ENCODE measurements at regions not wholly inside any gene's neighbourhood (a gene's known extent, or its start where the extent isn't known, plus 50 kb on each side); places are given as distances from the start of the nearest gene placed in this dataset.
"Not testable (repeated sequence)": the region's sequence is repeated elsewhere in the genome, so short reads cannot be mapped to it uniquely, and the experiment has no call there.

DNA sequence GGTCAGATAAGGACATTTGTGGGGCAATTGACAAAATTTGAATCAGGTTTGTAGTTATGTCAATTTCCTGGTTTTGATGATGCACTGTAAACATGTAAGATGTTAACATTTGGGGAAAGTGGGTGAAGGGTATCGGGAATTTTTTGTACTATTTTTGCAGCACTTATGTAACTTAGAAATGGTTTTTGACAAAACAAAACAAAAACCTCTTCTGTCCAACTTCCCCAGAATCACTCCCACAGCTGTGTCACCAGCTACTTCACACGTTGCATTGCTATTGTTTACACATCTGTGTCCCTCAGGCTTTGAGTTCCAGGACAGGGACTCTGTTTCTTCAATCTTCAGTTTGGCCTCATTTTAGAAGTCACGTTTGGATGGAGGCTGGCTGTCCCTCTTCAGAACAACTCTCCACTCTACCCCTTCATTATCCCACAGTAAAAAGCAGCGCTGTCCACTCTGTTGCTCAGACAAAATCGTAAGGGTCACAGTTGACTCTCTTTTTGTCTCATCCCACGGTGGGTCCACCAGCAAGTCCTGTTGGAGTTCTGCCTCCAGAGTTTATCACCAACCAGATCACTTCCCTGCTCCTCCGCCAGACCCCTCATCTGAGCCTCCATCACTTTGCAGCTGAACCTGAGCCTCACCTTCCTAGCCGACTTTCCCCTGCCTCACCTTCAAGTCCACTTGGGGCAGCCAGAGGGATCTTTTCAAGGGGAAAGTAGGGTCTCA, 63.2 kb downstream of the NENF start:
- no peak for DNase-seq

DNA sequence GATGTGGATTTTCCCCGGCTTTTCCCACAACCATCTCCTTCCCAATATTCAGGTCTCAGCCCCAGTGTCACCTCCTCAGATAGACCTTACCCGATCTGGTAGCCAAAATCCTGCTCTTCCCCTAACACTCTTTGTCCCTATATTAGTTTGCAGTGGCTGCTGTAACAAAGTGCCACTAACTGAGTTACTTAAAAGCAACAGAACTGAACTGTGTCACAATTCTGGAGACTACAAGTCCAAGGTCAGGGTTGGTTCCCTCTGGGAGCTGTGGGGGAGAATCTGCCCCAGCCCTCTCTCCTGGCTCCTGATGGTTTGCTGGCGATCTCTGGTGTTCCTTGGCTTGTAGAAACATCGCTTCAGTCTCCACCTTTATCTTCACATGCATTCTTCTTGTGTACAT, 64.0 kb downstream of the NENF start:
- no peak for DNase-seq

DNA sequence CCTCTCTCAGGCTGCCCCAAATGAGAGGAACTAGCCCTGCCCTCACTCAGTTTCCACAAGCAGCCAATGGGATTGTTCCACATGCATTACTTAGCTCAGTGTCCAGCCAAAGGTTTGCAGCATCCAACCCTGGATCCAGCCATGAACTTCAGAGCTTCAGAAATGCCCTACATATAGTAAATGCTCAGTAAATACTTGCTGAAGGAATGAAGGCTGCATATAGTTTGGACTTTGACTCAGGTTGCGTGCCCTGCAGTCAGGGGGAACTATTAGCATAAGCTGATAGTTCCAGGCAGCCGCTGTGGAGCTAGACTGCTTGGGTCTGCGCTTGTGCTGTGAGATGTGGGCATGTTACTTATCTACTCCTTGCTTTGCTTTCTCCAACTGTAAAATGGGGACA, 64.8 kb downstream of the NENF start:
- DNase-seq: no peak

DNA sequence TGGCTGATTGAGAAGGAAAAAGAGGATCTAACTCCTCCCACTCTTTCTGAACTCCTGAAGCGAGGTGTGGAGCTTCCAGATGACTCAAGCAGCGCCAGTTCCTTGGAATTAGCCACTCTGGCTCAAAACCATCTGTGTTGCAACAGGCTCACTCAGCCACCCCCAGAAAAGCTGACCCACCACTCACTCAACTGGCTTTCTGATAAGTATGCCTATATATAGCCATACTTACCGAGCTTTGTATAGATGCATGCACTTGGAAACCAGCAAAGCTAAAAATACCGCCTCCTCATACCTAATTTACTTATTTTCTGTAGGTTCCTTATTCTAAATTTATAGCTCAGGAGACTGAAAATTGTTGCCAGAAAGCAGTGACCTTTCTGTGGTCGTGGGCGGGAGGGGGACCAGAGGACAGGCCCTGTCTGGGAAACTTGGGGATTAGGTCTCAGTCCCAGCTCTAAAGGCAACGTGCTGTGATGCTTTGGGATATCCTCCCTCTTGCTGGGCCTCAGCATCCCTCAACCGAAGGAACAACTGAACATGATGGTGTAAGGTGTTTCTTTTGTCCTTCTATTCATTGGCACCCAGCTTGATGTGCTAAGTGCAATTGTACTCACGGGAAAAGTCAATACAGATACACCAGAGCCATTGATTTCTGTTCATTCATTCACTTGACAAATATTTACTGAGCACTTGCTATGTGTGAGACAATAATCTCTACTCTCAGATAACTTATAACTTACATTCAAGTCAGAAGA, 65.7 kb downstream of the NENF start:
- no peak for DNase-seq

DNA sequence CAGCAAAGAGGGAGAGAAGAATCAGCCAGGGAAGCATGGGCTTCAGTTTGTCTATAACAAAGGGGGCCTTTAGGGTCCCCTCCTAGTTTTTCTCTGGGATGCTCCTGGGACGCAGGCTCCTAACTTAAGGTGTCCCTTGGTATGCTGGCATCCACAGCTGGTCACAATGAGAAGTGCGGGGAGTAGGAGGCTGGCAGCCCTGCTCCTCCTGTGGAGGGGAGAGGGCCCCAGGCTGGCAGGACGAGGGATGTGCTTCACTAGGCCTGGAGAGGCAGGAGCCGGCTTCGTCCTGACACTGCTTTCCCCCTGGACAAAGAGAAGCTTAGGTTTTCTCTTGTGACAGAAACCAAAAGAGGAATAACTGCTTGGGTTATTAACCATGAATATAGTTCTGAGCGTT, 67.6 kb downstream of the NENF start:
- DNase-seq: no peak

DNA sequence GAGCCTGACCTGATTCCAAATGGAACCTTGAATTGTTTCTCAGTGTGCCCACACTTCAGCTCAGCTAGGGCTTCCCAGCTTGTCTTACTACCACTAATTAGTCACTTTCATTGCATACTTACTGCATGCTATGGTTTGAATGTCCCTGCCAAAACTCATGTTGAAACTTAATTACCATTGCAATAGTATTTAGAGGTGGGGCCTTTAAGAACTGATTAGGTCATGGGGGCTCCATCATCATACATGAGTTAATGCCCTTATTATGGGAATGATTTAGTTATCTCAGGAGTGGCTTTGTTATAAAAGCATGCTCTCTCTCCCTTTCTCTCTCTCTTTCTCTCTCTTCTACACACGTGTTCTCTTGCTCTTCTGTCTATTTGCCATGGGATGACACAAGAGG, 68.3 kb downstream of the NENF start:
- no peak for DNase-seq

DNA sequence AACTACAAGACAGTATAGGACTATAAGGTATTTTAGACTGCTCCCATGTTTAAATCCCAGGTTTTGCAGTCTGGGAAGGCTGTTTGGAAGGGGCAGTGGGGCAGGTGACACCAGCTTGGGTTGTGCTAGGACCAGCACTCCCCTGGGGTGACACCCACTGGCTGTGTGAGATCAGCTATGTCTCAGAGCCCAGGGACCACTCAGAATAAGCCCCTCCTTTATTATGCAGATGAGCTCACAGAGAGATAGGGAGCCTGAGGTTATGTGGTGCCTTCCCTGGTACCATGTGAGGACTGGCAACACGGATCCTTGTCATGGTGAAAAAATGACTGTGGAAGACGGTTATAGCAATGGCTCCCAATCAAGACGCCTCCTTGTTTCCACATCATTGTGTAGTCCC, 71.0 kb downstream of the NENF start:
- no peak for DNase-seq

DNA sequence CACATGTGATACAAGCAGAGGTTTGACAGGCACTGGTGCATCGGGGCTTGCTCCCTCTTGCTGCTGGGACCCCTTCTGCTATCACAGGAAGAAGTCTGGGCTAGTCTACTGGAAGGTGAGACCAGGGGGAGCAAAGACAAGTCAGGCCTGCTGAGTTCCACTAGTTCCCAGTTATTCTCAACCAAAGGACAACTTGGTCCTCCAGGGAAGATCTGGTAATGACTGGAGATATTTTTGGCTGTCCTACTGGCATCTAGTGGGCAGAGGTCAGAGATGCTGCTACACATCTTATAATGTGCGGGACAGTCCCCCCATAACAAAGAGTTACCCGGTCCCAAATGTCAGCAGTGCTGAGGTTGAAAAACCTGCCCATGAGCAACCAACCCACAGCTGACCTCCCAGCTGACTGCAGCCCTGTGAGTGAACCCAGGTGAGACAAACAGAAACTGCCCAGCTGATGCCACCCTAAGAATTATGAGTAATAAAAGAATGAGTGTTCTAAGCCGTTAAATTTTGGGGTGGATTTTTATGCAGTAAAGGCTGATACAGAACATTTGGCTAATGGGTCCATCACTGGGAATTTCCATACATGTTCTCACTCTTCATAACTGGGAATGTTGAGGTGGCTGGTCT, 71.6 kb downstream of the NENF start:
- DNase-seq: no peak

DNA sequence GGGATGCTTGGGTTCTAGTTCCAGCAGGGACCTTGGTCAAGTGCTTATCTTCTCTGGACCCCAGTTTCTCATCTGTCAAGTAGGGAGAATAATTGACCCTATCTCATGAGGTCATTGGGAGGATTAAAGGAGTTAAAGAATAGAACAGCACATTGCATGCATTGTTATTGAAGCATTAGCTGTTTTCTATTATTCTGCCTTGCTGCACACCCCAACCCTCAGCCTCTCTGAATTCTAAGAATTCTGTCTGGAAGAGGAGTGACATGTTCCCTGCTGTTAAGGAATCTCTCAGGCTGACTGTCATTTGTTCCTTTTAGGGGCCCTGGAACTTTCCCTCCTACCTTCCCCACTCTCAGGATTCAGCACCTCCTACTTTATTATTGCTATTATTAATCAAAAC, 73.9 kb downstream of the NENF start:
- no peak for DNase-seq

DNA sequence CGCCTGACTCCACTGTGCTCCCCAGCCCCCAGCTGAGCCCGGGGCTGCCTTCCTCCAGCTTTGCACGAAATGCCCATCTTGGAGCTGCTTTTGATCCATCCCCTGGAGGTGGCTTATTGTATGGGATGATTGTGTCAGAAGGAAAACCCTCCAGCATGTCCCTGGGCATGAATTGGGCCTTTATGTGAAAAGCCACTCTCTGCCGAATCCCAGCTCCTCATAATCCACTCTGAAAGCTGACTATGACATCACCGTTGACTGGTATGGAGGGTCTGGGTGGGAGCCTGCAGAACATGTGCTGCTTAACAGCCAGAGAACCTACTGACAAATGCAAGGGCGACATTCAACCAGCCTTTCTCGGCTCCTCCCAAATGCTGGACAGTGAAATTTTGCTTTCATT, 74.6 kb downstream of the NENF start:
- DNase-seq: no peak

DNA sequence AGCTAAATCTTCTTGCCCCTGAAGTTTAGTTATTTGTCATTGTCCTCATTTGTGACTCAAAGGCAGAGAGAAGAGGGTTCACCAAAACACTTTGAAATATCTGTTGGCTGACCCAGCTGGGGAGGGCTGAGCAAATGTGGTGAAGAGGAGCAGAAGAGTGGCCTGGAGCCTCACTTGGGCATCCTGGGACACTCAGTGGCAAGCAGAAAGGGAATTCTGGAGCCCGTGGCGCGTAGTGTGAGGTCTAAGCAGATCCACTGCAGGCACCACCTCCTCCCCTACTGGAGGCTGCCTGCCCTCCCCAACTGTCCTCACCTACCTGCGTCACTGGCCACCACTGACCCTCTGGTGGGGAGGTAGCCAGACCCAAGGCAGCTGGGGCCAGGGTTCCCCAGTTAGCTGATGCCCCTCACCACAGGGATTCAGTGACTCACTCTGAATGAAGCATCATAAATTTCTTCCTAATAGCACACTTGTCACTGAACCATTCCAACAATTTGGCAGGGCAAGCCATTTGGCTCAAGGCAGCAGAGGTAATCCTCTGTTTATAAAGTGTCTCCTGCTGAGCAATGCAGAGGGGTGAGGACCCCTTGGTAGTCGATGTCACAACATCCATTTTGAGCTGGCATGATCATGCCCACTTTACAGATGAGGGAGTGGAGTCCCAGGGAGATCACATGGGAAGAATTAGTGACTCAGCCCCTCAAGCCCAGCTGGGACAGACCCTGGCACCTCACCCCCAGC, 80.3 kb downstream of the NENF start:
- DNase-seq: no peak

DNA sequence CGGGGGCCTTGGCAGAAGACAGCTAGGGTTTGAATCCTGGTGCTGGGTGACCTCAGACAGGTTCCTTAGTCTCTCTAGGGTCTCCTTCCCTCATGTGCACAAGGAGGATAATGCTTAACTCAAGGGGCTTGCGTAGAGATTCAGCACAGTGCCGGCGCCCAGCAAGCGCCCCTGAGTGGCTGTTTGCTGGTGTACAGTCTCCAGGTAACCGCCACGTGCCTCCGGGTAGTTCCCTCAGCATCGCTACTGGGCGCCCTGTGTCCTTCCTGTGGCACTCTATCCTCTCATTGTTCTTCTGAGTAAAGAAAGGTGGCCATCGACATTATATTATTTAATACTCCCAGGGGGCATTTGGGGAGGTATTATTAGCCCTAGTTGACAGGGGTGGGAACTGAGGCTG, 80.9 kb downstream of the NENF start:
- no peak for DNase-seq

DNA sequence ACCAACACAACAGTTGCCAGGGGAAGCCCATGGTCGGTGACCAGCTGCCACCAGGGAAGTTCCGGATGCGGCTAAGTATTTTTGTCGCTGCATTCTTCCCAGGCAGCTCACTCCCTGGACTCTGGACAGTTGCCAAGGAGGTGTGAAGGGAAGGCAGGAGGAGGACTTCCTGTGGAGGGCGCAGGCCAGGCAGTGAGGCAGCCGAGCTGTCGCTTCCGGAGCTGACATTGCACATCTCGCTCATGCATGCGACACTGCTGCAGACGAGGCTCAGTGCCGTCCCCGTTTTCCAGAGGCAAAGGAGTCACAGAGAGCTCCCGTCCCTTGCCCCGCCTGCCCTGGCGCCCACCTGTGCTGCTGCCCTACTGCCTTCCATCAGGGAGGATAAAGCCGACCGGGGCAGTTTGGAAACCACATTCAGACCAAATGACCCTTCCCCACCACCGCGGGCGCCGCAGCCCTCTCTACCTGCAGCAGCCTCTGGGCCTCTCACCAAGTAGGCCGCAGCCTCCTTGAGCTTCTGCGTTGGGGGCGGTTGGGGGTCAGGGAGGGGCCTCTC, 81.4 kb downstream of the NENF start:
- no peak for DNase-seq

DNA sequence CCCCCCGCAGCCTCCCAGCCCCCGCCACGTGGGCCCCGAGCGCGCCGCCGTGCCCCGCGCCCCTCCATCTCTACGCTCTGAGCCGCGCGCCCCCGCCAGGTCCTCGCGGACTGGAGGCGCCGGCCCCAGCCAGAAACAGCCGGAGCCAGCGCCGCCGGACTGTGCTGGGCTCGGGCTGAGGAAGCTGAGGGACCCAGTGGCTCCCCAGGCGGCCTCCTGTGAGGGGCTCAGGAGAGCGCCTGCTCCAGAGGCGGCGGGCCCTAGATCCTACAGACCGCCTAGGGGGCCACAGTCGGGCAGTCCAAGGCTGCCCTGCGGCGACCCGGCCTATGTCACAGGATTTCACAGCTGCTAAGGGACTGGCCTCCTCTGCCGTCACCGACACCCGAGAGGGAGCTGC, 82.1 kb downstream of the NENF start:
- DNase-seq: no peak

DNA sequence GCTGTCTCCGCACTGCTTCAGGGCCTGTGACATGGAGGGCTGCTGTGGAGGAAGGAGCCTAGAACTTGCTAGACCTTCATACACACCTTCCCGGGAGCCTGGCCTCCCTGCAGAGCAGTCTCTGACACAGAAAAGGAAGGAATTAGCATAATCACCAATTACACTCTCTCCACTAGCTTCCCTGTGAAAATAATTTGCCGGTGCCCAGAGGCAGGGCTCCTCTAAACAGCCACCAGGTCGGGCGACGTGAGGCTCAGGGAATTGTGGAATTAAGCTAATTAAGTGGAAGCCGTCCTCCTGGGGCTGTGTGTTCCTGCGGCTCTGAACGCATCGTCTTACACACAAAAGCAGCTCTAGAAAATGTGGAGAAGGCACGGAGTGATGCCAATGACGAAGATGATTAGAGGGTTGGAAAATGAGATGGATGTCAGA, 82.6 kb downstream of the NENF start:
- no peak for DNase-seq

DNA sequence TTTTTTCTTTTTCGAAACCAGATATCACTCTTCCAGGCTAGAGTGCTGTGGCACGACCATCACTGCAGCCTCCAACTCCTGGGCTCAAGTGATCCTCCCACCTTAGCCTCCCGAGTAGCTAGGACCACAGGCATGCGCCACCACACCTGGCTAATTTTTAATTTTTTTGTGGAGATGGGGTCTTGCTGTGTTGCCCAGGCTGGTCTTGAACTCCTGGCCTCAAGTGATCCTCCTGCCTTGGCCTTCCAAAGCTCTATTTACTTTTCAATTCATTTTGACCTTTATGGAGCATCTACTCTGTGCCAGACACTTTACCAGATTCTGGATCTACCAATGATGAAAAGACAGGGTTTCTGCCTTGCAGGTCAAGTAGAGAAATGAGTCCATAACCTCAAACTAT, 83.3 kb downstream of the NENF start:
- DNase-seq: not testable (repeated sequence)

DNA sequence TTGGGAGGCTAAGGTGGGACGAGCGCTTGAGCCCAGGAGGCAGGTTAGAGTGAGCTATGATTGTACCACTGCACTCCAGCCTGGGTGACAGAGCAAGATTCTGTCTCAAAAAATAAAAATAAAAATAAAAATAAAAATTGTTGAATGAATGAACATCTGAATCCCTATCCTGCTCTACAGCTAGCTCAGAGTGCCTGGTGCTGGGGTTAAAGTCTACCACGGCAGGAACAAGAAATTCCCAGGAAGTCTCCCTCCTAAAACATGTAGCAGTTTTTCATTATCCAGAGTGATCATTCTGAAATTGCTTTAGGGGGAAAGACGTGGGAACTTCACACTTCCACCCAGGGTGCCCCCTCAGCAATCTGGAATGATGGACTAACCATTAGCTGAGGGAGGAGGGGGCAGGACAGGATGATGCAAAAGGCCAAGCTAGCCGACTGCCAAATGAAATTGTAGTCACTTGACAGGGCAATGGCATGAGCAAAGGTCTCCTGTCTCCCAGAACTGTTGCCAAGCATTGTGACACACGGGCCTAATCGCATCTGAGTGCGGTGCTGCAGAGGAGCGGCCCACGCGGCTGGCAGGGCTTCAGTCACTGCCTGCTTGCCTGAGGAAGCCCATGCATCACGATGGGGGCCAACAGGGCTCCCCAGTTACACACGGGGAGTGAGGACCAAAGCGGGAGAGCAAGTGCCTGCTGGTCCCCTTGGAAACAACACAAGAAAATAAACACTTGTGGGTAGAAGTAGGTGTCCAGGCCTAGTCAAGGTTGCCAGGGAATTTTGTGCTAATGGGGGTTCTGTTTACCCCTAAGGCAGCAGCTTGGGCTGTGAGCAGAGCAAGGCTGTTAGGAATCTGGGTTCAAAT, 85.7 kb downstream of the NENF start:
- DNase-seq: no peak

DNA sequence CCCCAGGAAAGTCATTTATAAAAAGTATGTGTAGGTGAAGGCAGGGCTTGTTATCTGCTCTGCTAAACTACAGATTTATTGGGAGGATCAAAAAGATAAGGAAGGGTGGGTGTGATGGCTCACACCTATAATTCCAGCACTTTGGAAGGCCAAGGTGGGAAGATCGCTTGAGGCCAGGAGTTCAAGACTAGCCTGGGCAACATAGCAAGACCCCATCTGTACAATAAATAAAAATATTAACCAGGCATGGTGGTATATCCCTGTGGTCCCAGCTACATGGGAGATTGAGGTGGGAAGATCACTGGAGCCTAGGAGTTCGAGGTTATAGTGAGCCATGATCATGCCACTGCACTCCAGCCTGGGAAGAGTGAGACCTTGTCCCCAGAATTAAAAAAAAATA, 86.4 kb downstream of the NENF start:
- DNase-seq: no peak

DNA sequence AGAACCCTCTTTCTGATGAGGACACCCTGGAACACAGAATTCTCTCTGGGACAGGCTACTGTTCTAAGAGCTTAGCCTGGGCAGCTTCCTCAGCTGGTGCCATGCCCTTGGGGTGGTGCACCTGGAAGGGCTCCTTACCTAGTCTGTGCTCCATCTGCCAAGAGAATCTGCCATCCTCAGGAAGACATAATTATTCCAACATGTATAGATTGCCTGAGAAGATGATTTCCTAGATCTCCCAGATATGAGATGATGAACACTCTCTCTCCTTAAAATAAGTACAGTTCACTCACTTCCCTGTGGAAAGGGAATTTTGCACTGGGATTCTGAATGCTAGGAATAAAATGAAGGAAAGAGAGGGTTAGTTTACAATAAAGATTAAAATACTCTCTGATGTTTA, 87.6 kb downstream of the NENF start:
- no peak for DNase-seq

DNA sequence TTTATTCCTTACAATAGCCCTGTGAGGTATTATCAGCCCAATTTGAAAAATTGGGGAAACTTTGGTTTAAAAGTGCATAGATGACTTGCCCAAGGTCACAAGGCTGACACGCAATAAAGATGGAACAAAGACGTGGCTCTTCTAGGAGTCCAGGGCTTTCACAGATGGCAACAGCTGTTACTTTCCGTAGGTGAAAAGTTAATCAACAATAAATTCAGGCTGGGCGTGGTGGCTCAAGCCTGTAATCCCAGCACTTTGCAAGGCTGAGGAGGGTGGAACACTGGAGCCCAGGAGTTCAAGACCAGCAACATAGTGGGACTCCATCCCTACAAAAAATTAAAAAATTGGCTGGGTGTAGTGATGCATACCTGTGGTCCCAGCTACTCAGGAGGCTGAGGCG, 87.8 kb upstream of the ATF3 start:
- DNase-seq: no peak

DNA sequence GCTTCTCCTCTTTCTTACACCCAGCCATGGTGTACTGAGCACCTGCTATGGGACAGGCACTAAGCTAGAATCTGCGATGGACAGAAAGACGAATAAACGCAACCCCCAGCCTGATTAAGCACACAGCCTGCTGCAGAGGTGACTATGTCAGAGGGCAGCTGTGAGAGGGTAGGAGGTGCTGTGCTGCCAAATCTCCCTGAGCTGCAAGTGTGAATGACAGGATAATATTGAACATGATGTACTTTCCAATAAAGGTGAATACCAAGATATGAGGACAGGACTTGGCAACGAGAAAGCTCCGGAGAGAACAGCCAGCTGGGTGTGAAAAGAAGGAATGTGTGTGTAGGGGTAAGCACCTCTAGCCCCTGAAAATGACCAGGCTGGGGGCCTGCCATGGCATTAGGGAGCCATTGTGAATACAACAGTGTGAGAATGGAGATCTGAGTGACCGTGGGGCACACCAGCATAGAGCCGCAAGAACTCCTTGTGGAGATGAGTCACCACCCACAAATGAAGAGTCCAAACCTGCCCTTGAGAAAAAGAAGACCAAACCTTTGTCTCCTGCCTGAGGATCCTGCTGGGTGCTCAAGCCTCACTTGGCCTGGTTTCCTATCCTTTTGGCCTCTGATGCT, 83.0 kb upstream of the ATF3 start:
- no peak for DNase-seq

DNA sequence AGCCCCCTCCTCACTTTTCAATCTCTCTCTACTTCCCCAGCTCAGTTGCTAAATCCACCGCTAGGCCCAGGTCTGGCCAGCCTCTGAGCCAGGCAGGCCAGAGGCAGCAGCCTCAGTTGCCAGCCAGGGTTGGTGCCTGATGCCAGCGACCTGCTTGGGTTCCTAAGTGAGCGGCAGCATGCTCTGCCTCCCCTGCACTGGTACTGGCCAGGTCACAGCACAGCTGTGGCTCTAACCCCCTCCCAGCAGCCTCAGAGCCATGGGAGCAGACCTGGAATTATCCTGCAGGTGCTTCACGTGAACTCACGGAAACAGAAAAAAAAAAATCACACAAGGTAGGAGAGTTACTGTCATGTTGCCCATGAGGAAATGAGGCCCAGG, 82.5 kb upstream of the ATF3 start:
- no peak for DNase-seq

Data from activated gamma-delta T cell (primary cell).